Endothelial cell of umbilical vein (primary cell): ENCODE measurements at regions not wholly inside any gene's neighbourhood (a gene's known extent, or its start where the extent isn't known, plus 50 kb on each side); places are given as distances from the start of the nearest gene placed in this dataset.

ENCODE experiments used
- BruUV-seq: library from RNA; stranded (reverse); fragments of 400-500 nt; replicated peaks from 2 replicates; lab custom pipeline; 2021; lab: Mats Ljungman, UMichigan
- CTCF ChIA-PET: fragments of 300-600, 350-600 bp; sonication (Branson Sonifier 250); formaldehyde crosslinking; loops from one replicate; lab custom pipeline; 2021; ENCODE audit warnings: antibody characterized with exemption, inconsistent platforms; lab: Charles Lee
- POLR2A ChIA-PET: fragments of 300-600, 350-600 bp; sonication (Branson Sonifier 250); formaldehyde crosslinking; loops from one replicate; lab custom pipeline; 2021; ENCODE audit warnings: antibody characterized with exemption, inconsistent platforms; lab: Charles Lee
- DNase-seq: peaks from one replicate; pipeline ENCODE4 v3.0.0-alpha.2; 2011; ENCODE audit warnings: low read depth, low spot score
- FAIRE-seq: peaks from 2 replicates; lab custom pipeline; 2011; peaks lifted over from hg19 to GRCh38; lab: Jason Lieb, UNC
- H2AFZ ChIP-seq: 2 replicates; pipeline ENCODE4 v1.6.0; 2012; ENCODE audit warnings: low read depth, low read length, control low read depth, inconsistent platforms
- H3K27ac ChIP-seq: 2 replicates; pipeline ENCODE4 v1.5.1; 2011; ENCODE audit warnings: low read depth, mild to moderate bottlenecking, control low read depth, low read length, moderate library complexity; ENCODE audit not compliant: insufficient read depth
- H3K27me3 ChIP-seq, 2 experiments: 2 replicates each; pipeline versions ENCODE4 v1.6.0 to v1.6.1; 2011; ENCODE audit warnings: low read length in 2 of 2, mixed read lengths in 1 of 2; ENCODE audit not compliant: control insufficient read depth in 2 of 2, insufficient read depth in 2 of 2
- H3K36me3 ChIP-seq, 2 experiments: 2 replicates in 1 of 2; 3 replicates in 1 of 2; pipeline ENCODE4 v1.5.1; 2011; ENCODE audit warnings: low read length in 2 of 2, mild to moderate bottlenecking in 1 of 2, moderate library complexity in 1 of 2; ENCODE audit not compliant: control insufficient read depth in 2 of 2, insufficient read depth in 2 of 2; ENCODE audit errors: extremely low read depth in 1 of 2
- H3K4me1 ChIP-seq: 3 replicates; pipeline ENCODE4 v1.5.1; 2011; ENCODE audit warnings: mild to moderate bottlenecking, low read length; ENCODE audit not compliant: control insufficient read depth, insufficient read depth; ENCODE audit errors: extremely low read depth
- H3K4me2 ChIP-seq: 2 replicates; pipeline ENCODE4 v1.6.1; 2011; ENCODE audit warnings: low read length, control low read depth, mixed read lengths; ENCODE audit not compliant: insufficient read depth
- H3K4me3 ChIP-seq, 3 experiments: fragments of 200-600 bp in 1 of 3; sonication (generic), shearing (Covaris generic) in 1 of 3; replicated peaks in 1 of 3; 2 replicates each; pipeline ENCODE4 v1.5.1; 2011 to 2016; ENCODE audit warnings: control low read depth in 3 of 3, low read length in 3 of 3, mild to moderate bottlenecking in 2 of 3, inconsistent platforms in 1 of 3, low read depth in 1 of 3, moderate library complexity in 1 of 3; ENCODE audit not compliant: insufficient read depth in 1 of 3
- H3K79me2 ChIP-seq: 2 replicates; pipeline ENCODE4 v1.6.0; 2012; ENCODE audit warnings: low read length, inconsistent platforms; ENCODE audit not compliant: control insufficient read depth, insufficient read depth
- H3K9ac ChIP-seq: replicated peaks from 2 replicates; pipeline ENCODE3; 2011; ENCODE audit warnings: low read length, control low read depth; ENCODE audit not compliant: insufficient read depth; ENCODE audit errors: extremely low read depth
- H3K9me1 ChIP-seq: replicated peaks from 3 replicates; pipeline ENCODE4 v1.6.0; 2011; ENCODE audit warnings: mild to moderate bottlenecking, low read length; ENCODE audit not compliant: control insufficient read depth, insufficient read depth; ENCODE audit errors: extremely low read depth
- H3K9me3 ChIP-seq: replicated peaks from 2 replicates; pipeline ENCODE4 v1.5.1; 2012; ENCODE audit warnings: low read length, inconsistent platforms; ENCODE audit not compliant: control insufficient read depth, insufficient read depth
- H4K20me1 ChIP-seq: replicated peaks from 2 replicates; pipeline ENCODE3; 2011; ENCODE audit warnings: mild to moderate bottlenecking, low read length; ENCODE audit not compliant: control insufficient read depth, insufficient read depth; ENCODE audit errors: extremely low read depth
- EZH2 ChIP-seq: IDR thresholded peaks from 2 replicates; pipeline ENCODE4 v1.6.1; 2012; ENCODE audit warnings: borderline replicate concordance, low read depth, mild to moderate bottlenecking, moderate library complexity, low read length, inconsistent platforms; ENCODE audit not compliant: severe bottlenecking
- FOS ChIP-seq: IDR thresholded peaks from 2 replicates; pipeline ENCODE4 v1.6.1; 2011; ENCODE audit warnings: mild to moderate bottlenecking, low read length, moderate library complexity, borderline replicate concordance; ENCODE audit not compliant: insufficient read depth
- GATA2 ChIP-seq: IDR thresholded peaks from 2 replicates; pipeline ENCODE4 v1.7.0; 2011; ENCODE audit warnings: low read depth, mild to moderate bottlenecking, moderate library complexity, mixed read lengths, low read length; ENCODE audit not compliant: insufficient read length, insufficient read depth
- JUN ChIP-seq: IDR thresholded peaks from 2 replicates; pipeline ENCODE4 v1.6.1; 2011; ENCODE audit warnings: borderline replicate concordance, low read depth; ENCODE audit not compliant: insufficient read length, insufficient read depth
- MYC ChIP-seq: IDR thresholded peaks from one replicate; pipeline ENCODE4 v1.6.1; 2011; ENCODE audit warnings: mild to moderate bottlenecking, low read depth, low read length
- POLR2A ChIP-seq: IDR thresholded peaks from 2 replicates; pipeline ENCODE4 v1.6.1; 2012; ENCODE audit warnings: low read depth, mild to moderate bottlenecking, control low read depth, low read length
- POLR2AphosphoS5 ChIP-seq: IDR thresholded peaks from 2 replicates; pipeline ENCODE4 v1.6.1; 2012; ENCODE audit warnings: low read depth, mild to moderate bottlenecking, control low read depth, low read length, moderate library complexity; ENCODE audit not compliant: insufficient read depth
- dilution Hi-C: fragments of 300-500 bp; cut with MboI; formaldehyde crosslinking; loops from one replicate; pipeline ENCODE4 v1.15.0; 2019; ENCODE audit warnings: low sequenced_read_pairs; ENCODE audit not compliant: extremely low pct_ligation_motif_present
- intact Hi-C: fragments of 100-400 bp; cut with micrococcal nuclease; formaldehyde crosslinking; loops from one replicate; pipeline ENCODE4 v1.10.0; 2022
- TF ChIP-seq, protein P1 (sequence below): IDR thresholded peaks from 2 replicates; pipeline ENCODE4 v1.6.1; 2011; ENCODE audit not compliant: insufficient read depth, insufficient read length
- TF ChIP-seq, protein P2 (sequence below), 2 donors: IDR thresholded peaks; 1 replicate in 1 of 2; 2 replicates in 1 of 2; pipeline ENCODE4 v1.5.1; 2011; ENCODE audit warnings: low read length in 2 of 2, mild to moderate bottlenecking in 2 of 2, moderate library complexity in 2 of 2, control low read depth in 1 of 2, inconsistent platforms in 1 of 2, low read depth in 1 of 2; ENCODE audit not compliant: insufficient read depth in 1 of 2; ENCODE audit errors: extremely low read depth in 1 of 2

DNA sequence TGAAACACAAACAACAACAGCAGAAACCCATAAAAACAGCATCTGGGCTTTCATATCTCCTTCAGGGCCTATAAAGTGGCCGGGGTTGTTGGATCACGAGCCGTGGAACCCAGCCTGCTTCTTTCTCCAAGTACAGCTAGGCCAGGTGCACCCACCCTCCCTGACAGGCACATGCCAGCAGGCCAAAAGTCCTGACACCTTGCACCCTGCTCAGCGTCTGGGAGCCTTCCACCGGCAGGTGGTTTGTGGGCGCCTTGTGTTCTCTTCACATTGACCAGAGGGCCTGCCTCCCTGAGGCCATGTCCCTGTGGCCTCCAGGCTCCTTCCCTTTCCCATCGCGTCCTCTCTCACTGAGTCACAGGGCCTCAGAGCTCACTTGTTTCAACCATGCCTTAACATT lies 271.6 kb downstream of the ZNF516 start:
- H3K4me2 ChIP-seq, result no peak overlapping the region
- H3K4me1 ChIP-seq, result no peaks in the 10 kb centered on the region
- no peak for TF ChIP-seq POLR2A
- TF ChIP-seq, protein P1, sequence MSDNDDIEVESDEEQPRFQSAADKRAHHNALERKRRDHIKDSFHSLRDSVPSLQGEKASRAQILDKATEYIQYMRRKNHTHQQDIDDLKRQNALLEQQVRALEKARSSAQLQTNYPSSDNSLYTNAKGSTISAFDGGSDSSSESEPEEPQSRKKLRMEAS, result no peak
- no peak for TF ChIP-seq FOS
- no peak for TF ChIP-seq GATA2
- TF ChIP-seq MYC, result no peak
- no peak for TF ChIP-seq JUN
- TF ChIP-seq EZH2, result no peak
- TF ChIP-seq, protein P2, sequence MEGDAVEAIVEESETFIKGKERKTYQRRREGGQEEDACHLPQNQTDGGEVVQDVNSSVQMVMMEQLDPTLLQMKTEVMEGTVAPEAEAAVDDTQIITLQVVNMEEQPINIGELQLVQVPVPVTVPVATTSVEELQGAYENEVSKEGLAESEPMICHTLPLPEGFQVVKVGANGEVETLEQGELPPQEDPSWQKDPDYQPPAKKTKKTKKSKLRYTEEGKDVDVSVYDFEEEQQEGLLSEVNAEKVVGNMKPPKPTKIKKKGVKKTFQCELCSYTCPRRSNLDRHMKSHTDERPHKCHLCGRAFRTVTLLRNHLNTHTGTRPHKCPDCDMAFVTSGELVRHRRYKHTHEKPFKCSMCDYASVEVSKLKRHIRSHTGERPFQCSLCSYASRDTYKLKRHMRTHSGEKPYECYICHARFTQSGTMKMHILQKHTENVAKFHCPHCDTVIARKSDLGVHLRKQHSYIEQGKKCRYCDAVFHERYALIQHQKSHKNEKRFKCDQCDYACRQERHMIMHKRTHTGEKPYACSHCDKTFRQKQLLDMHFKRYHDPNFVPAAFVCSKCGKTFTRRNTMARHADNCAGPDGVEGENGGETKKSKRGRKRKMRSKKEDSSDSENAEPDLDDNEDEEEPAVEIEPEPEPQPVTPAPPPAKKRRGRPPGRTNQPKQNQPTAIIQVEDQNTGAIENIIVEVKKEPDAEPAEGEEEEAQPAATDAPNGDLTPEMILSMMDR (IDR thresholded peaks at IDR 0.05; ENCODE audit: extremely low read depth in 1 of 2, insufficient read depth in 1 of 2, low read depth in 1 of 2, low read length in 2 of 2), result no peak
- TF ChIP-seq POLR2AphosphoS5, result no peak
- BruUV-seq, result no TSS peak
- no peaks in the 10 kb centered on the region for H3K79me2 ChIP-seq
- ChIA-PET POLR2A (no interaction called here), CTCF (no interaction called here)
- no peak overlapping the region for H2AFZ ChIP-seq
- dilution Hi-C loops (no loop called here), intact Hi-C loops (no loop called here)
- peaks cover 11% of the 10 kb centered on the region for H3K9me3 ChIP-seq
- no peaks in the 10 kb centered on the region for H4K20me1 ChIP-seq
- H3K27ac ChIP-seq, result no peak overlapping the region
- FAIRE-seq (no peak), DNase-seq (no peak)
- H3K4me3 ChIP-seq, result no peak overlapping the region
- no peaks in the 10 kb centered on the region for H3K9me1 ChIP-seq
- H3K9ac ChIP-seq, result no peak overlapping the region
- no peaks in the 10 kb centered on the region for H3K36me3 ChIP-seq
- no peaks in the 10 kb centered on the region for H3K27me3 ChIP-seq
